Natural killer cell (primary cell): ENCODE measurements at regions not wholly inside any gene's neighbourhood (a gene's known extent, or its start where the extent isn't known, plus 50 kb on each side); places are given as distances from the start of the nearest gene placed in this dataset.

Experiments used
- ATAC-seq, 3 donors: fragments of 150-1000 bp in 2 of 3; fragments of 200-7000 bp in 1 of 3; cut with Tn5 transposase; 1 replicate in 1 of 3; 2 replicates in 2 of 3; pipeline ENCODE4 v1.10.0; 2021; ENCODE audit warnings: mild to moderate bottlenecking in 2 of 3, moderate library complexity in 2 of 3
- DNase-seq, 2 donors: peaks; one replicate each; pipeline versions ENCODE4 v3.0.0 to v3.0.0-alpha.2; 2013 to 2021; ENCODE audit warnings: mixed read lengths in 1 of 2
- H3K27ac ChIP-seq: one replicate; pipeline ENCODE4 v1.5.1; 2013; ENCODE audit warnings: mild to moderate bottlenecking, low read length
- H3K27me3 ChIP-seq: one replicate; pipeline ENCODE4 v1.6.1; 2013; ENCODE audit warnings: low read length; ENCODE audit not compliant: control insufficient read depth, insufficient read depth
- H3K36me3 ChIP-seq: one replicate; pipeline ENCODE4 v1.6.1; 2013; ENCODE audit warnings: low read length; ENCODE audit not compliant: control insufficient read depth, insufficient read depth
- H3K4me1 ChIP-seq: one replicate; pipeline ENCODE4 v1.6.1; 2013; ENCODE audit warnings: low read length; ENCODE audit not compliant: control insufficient read depth, insufficient read depth
- H3K4me3 ChIP-seq: one replicate; pipeline ENCODE4 v1.5.1; 2013; ENCODE audit warnings: low read length
- H3K9me3 ChIP-seq: one replicate; pipeline ENCODE4 v1.6.1; 2013; ENCODE audit warnings: low read length; ENCODE audit not compliant: control insufficient read depth, insufficient read depth
- H3K27ac Mint-ChIP-seq, 2 donors: one replicate each; pipeline ENCODE4 v1.8.0; 2022; ENCODE audit warnings: mild to moderate bottlenecking in 2 of 2, mixed read lengths in 2 of 2, moderate library complexity in 1 of 2
- H3K27me3 Mint-ChIP-seq, 2 donors: one replicate each; pipeline ENCODE4 v1.8.0; 2022; ENCODE audit warnings: low read depth in 2 of 2, mixed read lengths in 2 of 2
- H3K36me3 Mint-ChIP-seq: one replicate; pipeline ENCODE4 v1.8.0; 2022; ENCODE audit warnings: mixed read lengths
- H3K4me1 Mint-ChIP-seq, 2 donors: one replicate each; pipeline ENCODE4 v1.8.0; 2022; ENCODE audit warnings: mixed read lengths in 2 of 2
- H3K4me3 Mint-ChIP-seq: one replicate; pipeline ENCODE4 v1.8.0; 2022; ENCODE audit warnings: mild to moderate bottlenecking, moderate library complexity, mixed read lengths
- H3K9me3 Mint-ChIP-seq, 2 donors: one replicate each; pipeline ENCODE4 v1.8.0; 2022; ENCODE audit warnings: mixed read lengths in 2 of 2
- CTCF ChIP-seq: fragments of 200-600 bp; IDR thresholded peaks from one replicate; pipeline ENCODE4 v1.8.0; 2022; ENCODE audit warnings: antibody characterized with exemption
- WGBS: methylation state at CpG from one replicate; pipeline ENCODE4 v1.1.7; 2013; ENCODE audit warnings: missing lambda C conversion rate; ENCODE audit not compliant: insufficient coverage; 5-methylcytosine and 5-hydroxymethylcytosine counted together
- intact Hi-C: fragments of 100-400 bp; cut with micrococcal nuclease; formaldehyde crosslinking; loops from one replicate; pipeline ENCODE4 v1.14.2; 2022

- Mint-ChIP-seq H3K27me3 (peaks cover 0 to 5% of the 10 kb centered on the region in 2 donors), H3K4me3 (no peak overlapping the region), H3K9me3 (no peaks in the 10 kb centered on the region), H3K36me3 (no peaks in the 10 kb centered on the region), H3K27ac (no peak overlapping the region), H3K4me1 (no peaks in the 10 kb centered on the region)
- Histone ChIP-seq H3K9me3 (no peaks in the 10 kb centered on the region), H3K27me3 (no peaks in the 10 kb centered on the region), H3K36me3 (no peaks in the 10 kb centered on the region), H3K4me3 (no peak overlapping the region), H3K4me1 (no peaks in the 10 kb centered on the region), H3K27ac (no peak overlapping the region)
- DNase-seq (no peak), ATAC-seq (no peak)
- TF ChIP-seq CTCF: no peak
- intact Hi-C loops: no loop called here
- 81% methylated on average over 5 of the region's 5 CpGs for WGBS
These were observed 80.5 kb upstream of the KCNK12 start for GRCh38 chr2:47651296-47651695.

GRCh38 chr2:47650001-47650535 lies 79.3 kb upstream of the KCNK12 start:
- H3K4me1 ChIP-seq: no peaks in the 10 kb centered on the region
- intact Hi-C loops: no loop called here
- H3K27ac ChIP-seq: no peak overlapping the region
- ATAC-seq (no peak), DNase-seq (no peak)
- no peak for TF ChIP-seq CTCF
- no peaks in the 10 kb centered on the region for H3K36me3 ChIP-seq
- Mint-ChIP-seq H3K9me3 (no peaks in the 10 kb centered on the region), H3K4me1 (no peaks in the 10 kb centered on the region), H3K36me3 (no peaks in the 10 kb centered on the region), H3K27ac (no peak overlapping the region), H3K27me3 (peaks cover 0 to 5% of the 10 kb centered on the region in 2 donors), H3K4me3 (no peak overlapping the region)
- WGBS: 93% methylated on average over 9 of the region's 9 CpGs
- no peaks in the 10 kb centered on the region for H3K27me3 ChIP-seq
- no peaks in the 10 kb centered on the region for H3K9me3 ChIP-seq
- H3K4me3 ChIP-seq: no peak overlapping the region

- intact Hi-C loops: no loop called here
- DNase-seq (no peak), ATAC-seq (no peak)
- H3K4me1 Mint-ChIP-seq: no peaks in the 10 kb centered on the region
- H3K9me3 ChIP-seq: no peaks in the 10 kb centered on the region
- H3K27ac ChIP-seq: no peak overlapping the region
- H3K36me3 Mint-ChIP-seq: no peaks in the 10 kb centered on the region
- H3K27me3 Mint-ChIP-seq: peaks cover 7 to 14% of the 10 kb centered on the region in 2 donors
- H3K4me3 ChIP-seq: no peak overlapping the region
- no peaks in the 10 kb centered on the region for H3K4me1 ChIP-seq
- no peak for TF ChIP-seq CTCF
- no peaks in the 10 kb centered on the region for H3K27me3 ChIP-seq
- 0% methylated on average over 1 of the region's 1 CpG for WGBS
- no peaks in the 10 kb centered on the region for H3K9me3 Mint-ChIP-seq
- H3K27ac Mint-ChIP-seq: no peak overlapping the region
- no peak overlapping the region for H3K4me3 Mint-ChIP-seq
- no peaks in the 10 kb centered on the region for H3K36me3 ChIP-seq
These were observed 74.5 kb upstream of the KCNK12 start for GRCh38 chr2:47645246-47645645.

- Mint-ChIP-seq H3K9me3 (no peaks in the 10 kb centered on the region), H3K27me3 (peaks cover 7 to 14% of the 10 kb centered on the region in 2 donors), H3K4me3 (no peak overlapping the region), H3K4me1 (no peaks in the 10 kb centered on the region), H3K27ac (no peak overlapping the region), H3K36me3 (no peaks in the 10 kb centered on the region)
- DNase-seq: no peak
- no peak overlapping the region for H3K4me3 ChIP-seq
- WGBS: 91% methylated on average over 4 of the region's 4 CpGs
- H3K27ac ChIP-seq: no peak overlapping the region
- H3K27me3 ChIP-seq: no peaks in the 10 kb centered on the region
- no peaks in the 10 kb centered on the region for H3K9me3 ChIP-seq
- no peaks in the 10 kb centered on the region for H3K36me3 ChIP-seq
- ATAC-seq: no peak
- no peaks in the 10 kb centered on the region for H3K4me1 ChIP-seq
- intact Hi-C loops: no loop called here
- TF ChIP-seq CTCF: no peak
These were observed 73.6 kb upstream of the KCNK12 start for GRCh38 chr2:47644351-47644750.
